ENCODE measurements at regions not wholly inside any gene's neighbourhood (a gene's known extent, or its start where the extent isn't known, plus 50 kb on each side); places are given as distances from the start of the nearest gene placed in this dataset.

DNA sequence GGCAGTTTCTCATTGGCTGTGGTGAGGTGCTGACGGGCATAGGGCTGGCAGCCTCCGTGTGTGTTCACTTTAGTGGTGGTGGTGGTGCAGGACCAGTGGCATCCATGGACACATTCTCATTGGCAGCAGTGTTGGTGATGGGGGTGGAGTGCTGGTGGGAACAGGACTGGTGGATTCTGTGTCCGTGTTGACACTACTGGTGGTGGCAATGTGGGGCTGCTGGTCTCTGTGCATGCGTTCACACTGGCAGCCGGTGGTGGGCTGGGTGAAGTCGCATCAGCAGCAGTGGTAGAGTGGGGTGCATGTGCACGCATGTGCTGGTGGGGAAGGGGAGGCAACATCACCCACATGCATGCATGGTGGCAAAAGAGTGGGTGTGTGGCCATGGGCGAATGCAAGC is 1471.4 kb upstream of the PCDH20 start:
- TF ChIP-seq EP300 (IDR thresholded peaks at IDR 0.05; ENCODE audit: borderline replicate concordance in 1 of 2, control insufficient read depth in 1 of 2, low read depth in 2 of 2, low read length in 2 of 2) (no peak), POLR2A (IDR thresholded peaks at IDR 0.05; ENCODE audit: low read depth, low read length) (no peak), CHD1 (IDR thresholded peaks at IDR 0.05; ENCODE audit: low read depth, low read length) (no peak), RAD21 (IDR thresholded peaks at IDR 0.05; ENCODE audit: insufficient read depth, low read depth, low read length) (no peak), YY1 (IDR thresholded peaks at IDR 0.05; ENCODE audit: low read depth, low read length) (no peak)
- TF ChIP-seq, protein P1, sequence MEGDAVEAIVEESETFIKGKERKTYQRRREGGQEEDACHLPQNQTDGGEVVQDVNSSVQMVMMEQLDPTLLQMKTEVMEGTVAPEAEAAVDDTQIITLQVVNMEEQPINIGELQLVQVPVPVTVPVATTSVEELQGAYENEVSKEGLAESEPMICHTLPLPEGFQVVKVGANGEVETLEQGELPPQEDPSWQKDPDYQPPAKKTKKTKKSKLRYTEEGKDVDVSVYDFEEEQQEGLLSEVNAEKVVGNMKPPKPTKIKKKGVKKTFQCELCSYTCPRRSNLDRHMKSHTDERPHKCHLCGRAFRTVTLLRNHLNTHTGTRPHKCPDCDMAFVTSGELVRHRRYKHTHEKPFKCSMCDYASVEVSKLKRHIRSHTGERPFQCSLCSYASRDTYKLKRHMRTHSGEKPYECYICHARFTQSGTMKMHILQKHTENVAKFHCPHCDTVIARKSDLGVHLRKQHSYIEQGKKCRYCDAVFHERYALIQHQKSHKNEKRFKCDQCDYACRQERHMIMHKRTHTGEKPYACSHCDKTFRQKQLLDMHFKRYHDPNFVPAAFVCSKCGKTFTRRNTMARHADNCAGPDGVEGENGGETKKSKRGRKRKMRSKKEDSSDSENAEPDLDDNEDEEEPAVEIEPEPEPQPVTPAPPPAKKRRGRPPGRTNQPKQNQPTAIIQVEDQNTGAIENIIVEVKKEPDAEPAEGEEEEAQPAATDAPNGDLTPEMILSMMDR (IDR thresholded peaks at IDR 0.05 in 2 of 3, conservative IDR thresholded peaks at IDR 0.05 in 1 of 3; ENCODE audit: control insufficient read depth in 2 of 3, extremely low read depth in 1 of 3, insufficient read depth in 1 of 3, low read depth in 3 of 3, low read length in 3 of 3), result no peak
- TF ChIP-seq, protein P2, sequence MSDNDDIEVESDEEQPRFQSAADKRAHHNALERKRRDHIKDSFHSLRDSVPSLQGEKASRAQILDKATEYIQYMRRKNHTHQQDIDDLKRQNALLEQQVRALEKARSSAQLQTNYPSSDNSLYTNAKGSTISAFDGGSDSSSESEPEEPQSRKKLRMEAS (IDR thresholded peaks at IDR 0.05; ENCODE audit: low read depth, low read length), result no peak
